ENCODE measurements at regions not wholly inside any gene's neighbourhood (a gene's known extent, or its start where the extent isn't known, plus 50 kb on each side); places are given as distances from the start of the nearest gene placed in this dataset.

DNA sequence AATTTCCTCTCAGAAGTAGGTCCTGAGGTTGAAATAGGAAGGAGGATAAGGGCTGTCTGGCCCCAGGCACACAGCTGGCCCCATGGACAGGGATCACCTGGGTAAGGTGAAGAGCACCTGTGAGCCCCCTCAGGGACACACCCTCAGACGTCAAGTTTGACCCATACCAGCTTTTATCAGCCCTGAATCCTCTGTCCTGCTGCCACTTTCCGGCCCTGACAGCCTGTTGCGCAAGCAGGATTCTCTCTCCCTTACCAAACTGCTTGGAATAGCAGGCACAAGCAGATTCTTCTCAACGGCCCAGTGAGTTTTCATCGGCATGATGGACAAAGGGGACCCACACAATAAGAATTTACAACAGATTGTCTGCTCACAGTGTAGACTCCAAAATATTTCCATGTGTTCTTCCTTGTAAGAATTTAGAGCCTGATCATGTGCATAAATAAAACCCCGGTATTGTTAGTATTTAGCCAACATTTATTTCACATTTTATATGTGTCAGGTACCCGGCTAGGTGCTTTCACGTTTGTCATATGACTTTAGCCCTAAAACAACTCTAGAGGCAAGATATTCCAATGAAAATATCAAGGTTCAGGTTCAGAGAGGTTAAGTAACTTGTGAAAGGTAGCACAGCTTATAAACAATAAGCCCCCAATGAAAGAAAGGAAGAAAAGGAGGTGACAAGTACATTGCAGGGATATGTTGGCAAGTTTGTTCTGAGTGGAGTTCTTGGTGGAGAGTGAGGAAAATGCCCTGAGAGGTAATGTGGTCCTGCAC, 107.2 kb upstream of the KIT start:
- TF ChIP-seq, protein P1, sequence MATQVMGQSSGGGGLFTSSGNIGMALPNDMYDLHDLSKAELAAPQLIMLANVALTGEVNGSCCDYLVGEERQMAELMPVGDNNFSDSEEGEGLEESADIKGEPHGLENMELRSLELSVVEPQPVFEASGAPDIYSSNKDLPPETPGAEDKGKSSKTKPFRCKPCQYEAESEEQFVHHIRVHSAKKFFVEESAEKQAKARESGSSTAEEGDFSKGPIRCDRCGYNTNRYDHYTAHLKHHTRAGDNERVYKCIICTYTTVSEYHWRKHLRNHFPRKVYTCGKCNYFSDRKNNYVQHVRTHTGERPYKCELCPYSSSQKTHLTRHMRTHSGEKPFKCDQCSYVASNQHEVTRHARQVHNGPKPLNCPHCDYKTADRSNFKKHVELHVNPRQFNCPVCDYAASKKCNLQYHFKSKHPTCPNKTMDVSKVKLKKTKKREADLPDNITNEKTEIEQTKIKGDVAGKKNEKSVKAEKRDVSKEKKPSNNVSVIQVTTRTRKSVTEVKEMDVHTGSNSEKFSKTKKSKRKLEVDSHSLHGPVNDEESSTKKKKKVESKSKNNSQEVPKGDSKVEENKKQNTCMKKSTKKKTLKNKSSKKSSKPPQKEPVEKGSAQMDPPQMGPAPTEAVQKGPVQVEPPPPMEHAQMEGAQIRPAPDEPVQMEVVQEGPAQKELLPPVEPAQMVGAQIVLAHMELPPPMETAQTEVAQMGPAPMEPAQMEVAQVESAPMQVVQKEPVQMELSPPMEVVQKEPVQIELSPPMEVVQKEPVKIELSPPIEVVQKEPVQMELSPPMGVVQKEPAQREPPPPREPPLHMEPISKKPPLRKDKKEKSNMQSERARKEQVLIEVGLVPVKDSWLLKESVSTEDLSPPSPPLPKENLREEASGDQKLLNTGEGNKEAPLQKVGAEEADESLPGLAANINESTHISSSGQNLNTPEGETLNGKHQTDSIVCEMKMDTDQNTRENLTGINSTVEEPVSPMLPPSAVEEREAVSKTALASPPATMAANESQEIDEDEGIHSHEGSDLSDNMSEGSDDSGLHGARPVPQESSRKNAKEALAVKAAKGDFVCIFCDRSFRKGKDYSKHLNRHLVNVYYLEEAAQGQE (IDR thresholded peaks at IDR 0.05; ENCODE audit: insufficient replicate concordance, low read depth) = no peak
- TF ChIP-seq, protein P2, sequence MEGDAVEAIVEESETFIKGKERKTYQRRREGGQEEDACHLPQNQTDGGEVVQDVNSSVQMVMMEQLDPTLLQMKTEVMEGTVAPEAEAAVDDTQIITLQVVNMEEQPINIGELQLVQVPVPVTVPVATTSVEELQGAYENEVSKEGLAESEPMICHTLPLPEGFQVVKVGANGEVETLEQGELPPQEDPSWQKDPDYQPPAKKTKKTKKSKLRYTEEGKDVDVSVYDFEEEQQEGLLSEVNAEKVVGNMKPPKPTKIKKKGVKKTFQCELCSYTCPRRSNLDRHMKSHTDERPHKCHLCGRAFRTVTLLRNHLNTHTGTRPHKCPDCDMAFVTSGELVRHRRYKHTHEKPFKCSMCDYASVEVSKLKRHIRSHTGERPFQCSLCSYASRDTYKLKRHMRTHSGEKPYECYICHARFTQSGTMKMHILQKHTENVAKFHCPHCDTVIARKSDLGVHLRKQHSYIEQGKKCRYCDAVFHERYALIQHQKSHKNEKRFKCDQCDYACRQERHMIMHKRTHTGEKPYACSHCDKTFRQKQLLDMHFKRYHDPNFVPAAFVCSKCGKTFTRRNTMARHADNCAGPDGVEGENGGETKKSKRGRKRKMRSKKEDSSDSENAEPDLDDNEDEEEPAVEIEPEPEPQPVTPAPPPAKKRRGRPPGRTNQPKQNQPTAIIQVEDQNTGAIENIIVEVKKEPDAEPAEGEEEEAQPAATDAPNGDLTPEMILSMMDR (IDR thresholded peaks at IDR 0.05; ENCODE audit: insufficient read depth, low read length) = no peak
- TF ChIP-seq GABPA (IDR thresholded peaks at IDR 0.05; ENCODE audit: low read depth) = no peak
- TF ChIP-seq POLR2AphosphoS5 (IDR thresholded peaks at IDR 0.05; ENCODE audit: low read depth) = no peak

Data from HL-60 (cell line).